Right atrium auricular region (tissue), 2 donors: ENCODE measurements at regions not wholly inside any gene's neighbourhood (a gene's known extent, or its start where the extent isn't known, plus 50 kb on each side); places are given as distances from the start of the nearest gene placed in this dataset.

Source experiments
- DNase-seq: peaks from one replicate; pipeline ENCODE4 v3.0.0-alpha.2; 2019; ENCODE audit warnings: low spot score
- H3K27ac ChIP-seq, 2 donors: fragments of 200-600 bp; sonication (generic); 1 replicate in 1 of 2; 2 replicates in 1 of 2; pipeline ENCODE4 v1.5.1; 2016 to 2019
- H3K27me3 ChIP-seq, 2 donors: fragments of 200-600 bp; sonication (generic); one replicate each; pipeline versions ENCODE4 v1.5.1 to v1.6.0; 2017 to 2019
- H3K36me3 ChIP-seq: fragments of 200-600 bp; sonication (generic); one replicate; pipeline ENCODE4 v1.5.1; 2016
- H3K4me1 ChIP-seq, 2 donors: fragments of 200-600 bp; sonication (generic); one replicate each; pipeline versions ENCODE4 v1.5.1 to v1.6.0; 2017 to 2019
- H3K4me3 ChIP-seq, 2 donors: fragments of 200-600 bp; sonication (generic); 1 replicate in 1 of 2; 2 replicates in 1 of 2; pipeline ENCODE4 v1.5.1; 2017 to 2019; ENCODE audit warnings: mild to moderate bottlenecking in 1 of 2, moderate library complexity in 1 of 2
- H3K9me3 ChIP-seq, 2 donors: fragments of 200-600 bp; sonication (generic); one replicate each; pipeline ENCODE4 v1.5.1; 2019
- CTCF ChIP-seq, 2 donors: fragments of 200-600 bp; sonication (generic); IDR thresholded peaks; one replicate each; pipeline ENCODE4 v1.5.1; 2019; ENCODE audit warnings: antibody characterized with exemption in 2 of 2

- no peak overlapping the region for H3K27ac ChIP-seq
- DNase-seq: no peak
- H3K9me3 ChIP-seq: no peaks in the 10 kb centered on the region
- no peaks in the 10 kb centered on the region for H3K4me1 ChIP-seq
- no peak overlapping the region for H3K4me3 ChIP-seq
- no peaks in the 10 kb centered on the region for H3K36me3 ChIP-seq
- H3K27me3 ChIP-seq: no peaks in the 10 kb centered on the region
- TF ChIP-seq CTCF (IDR thresholded peaks at IDR 0.05): no peak
These were observed 370.4 kb downstream of the PREX1 start for GRCh38 chr20:48457193-48458002.

GRCh38 chr20:48456366-48457192, 371.2 kb downstream of the PREX1 start:
- no peak for DNase-seq
- no peak for TF ChIP-seq CTCF (IDR thresholded peaks at IDR 0.05)
- Histone ChIP-seq H3K27ac (no peak overlapping the region), H3K36me3 (no peaks in the 10 kb centered on the region), H3K9me3 (no peaks in the 10 kb centered on the region), H3K27me3 (no peaks in the 10 kb centered on the region), H3K4me3 (no peak overlapping the region), H3K4me1 (no peaks in the 10 kb centered on the region)

GRCh38 chr20:48455651-48456365, 372.0 kb downstream of the PREX1 start:
- Histone ChIP-seq H3K27me3 (no peaks in the 10 kb centered on the region), H3K36me3 (no peaks in the 10 kb centered on the region), H3K4me1 (no peaks in the 10 kb centered on the region), H3K27ac (no peak overlapping the region), H3K4me3 (no peak overlapping the region), H3K9me3 (no peaks in the 10 kb centered on the region)
- no peak for DNase-seq
- no peak for TF ChIP-seq CTCF (IDR thresholded peaks at IDR 0.05)

- Histone ChIP-seq H3K4me3 (no peak overlapping the region), H3K27me3 (no peaks in the 10 kb centered on the region), H3K9me3 (no peaks in the 10 kb centered on the region), H3K36me3 (no peaks in the 10 kb centered on the region), H3K4me1 (no peaks in the 10 kb centered on the region), H3K27ac (no peak overlapping the region)
- no peak for TF ChIP-seq CTCF (IDR thresholded peaks at IDR 0.05)
- DNase-seq: no peak
These were observed 372.9 kb downstream of the PREX1 start for GRCh38 chr20:48454671-48455490.

- Histone ChIP-seq H3K4me3 (no peak overlapping the region), H3K4me1 (no peaks in the 10 kb centered on the region), H3K36me3 (no peaks in the 10 kb centered on the region), H3K27ac (no peak overlapping the region), H3K27me3 (no peaks in the 10 kb centered on the region), H3K9me3 (no peaks in the 10 kb centered on the region)
- DNase-seq: no peak
- TF ChIP-seq CTCF (IDR thresholded peaks at IDR 0.05): no peak
These were observed 374.2 kb downstream of the PREX1 start for GRCh38 chr20:48453477-48454093.
